Neural crest cell (in vitro differentiated cells): ENCODE measurements at regions not wholly inside any gene's neighbourhood (a gene's known extent, or its start where the extent isn't known, plus 50 kb on each side); places are given as distances from the start of the nearest gene placed in this dataset.

Experiments
- DNase-seq: peaks from one replicate; pipeline ENCODE4 v3.0.0; 2021; ENCODE audit warnings: low read depth, mixed read lengths, low spot score
- H3K27ac Mint-ChIP-seq: one replicate; pipeline ENCODE4 v1.8.0; 2021; ENCODE audit warnings: mild to moderate bottlenecking, mixed read lengths; ENCODE audit not compliant: unreplicated experiment
- H3K27me3 Mint-ChIP-seq: 2 replicates; pipeline ENCODE4 v1.8.0; 2021; ENCODE audit warnings: low read depth, mild to moderate bottlenecking, mixed read lengths
- H3K36me3 Mint-ChIP-seq: 2 replicates; pipeline ENCODE4 v1.8.0; 2021; ENCODE audit warnings: low read depth, mild to moderate bottlenecking, mixed read lengths
- H3K4me1 Mint-ChIP-seq: 2 replicates; pipeline ENCODE4 v1.8.0; 2021; ENCODE audit warnings: mixed read lengths
- H3K4me3 Mint-ChIP-seq: one replicate; pipeline ENCODE4 v1.8.0; 2021; ENCODE audit warnings: mild to moderate bottlenecking, mixed read lengths
- H3K9me3 Mint-ChIP-seq: 2 replicates; pipeline ENCODE4 v1.8.0; 2021; ENCODE audit warnings: mixed read lengths
- CTCF ChIP-seq: fragments of 200-600 bp; sonication (generic); conservative IDR thresholded peaks from 2 replicates; pipeline ENCODE4 v1.5.0; 2021; ENCODE audit warnings: antibody characterized with exemption, mild to moderate bottlenecking

GRCh38 chr2:56971383-56971974 is 787.7 kb downstream of the CCDC85A start:
- no peak for DNase-seq
- no peaks in the 10 kb centered on the region for H3K27me3 Mint-ChIP-seq
- no peaks in the 10 kb centered on the region for H3K9me3 Mint-ChIP-seq
- no peaks in the 10 kb centered on the region for H3K36me3 Mint-ChIP-seq
- no peak for TF ChIP-seq CTCF
- H3K4me3 Mint-ChIP-seq: no peak overlapping the region
- H3K4me1 Mint-ChIP-seq: no peaks in the 10 kb centered on the region
- H3K27ac Mint-ChIP-seq: no peak overlapping the region

GRCh38 chr2:56981554-56981953 is 797.8 kb downstream of the CCDC85A start:
- no peak for TF ChIP-seq CTCF
- H3K9me3 Mint-ChIP-seq: peaks cover 22% of the 10 kb centered on the region
- H3K27me3 Mint-ChIP-seq: no peaks in the 10 kb centered on the region
- H3K4me1 Mint-ChIP-seq: no peaks in the 10 kb centered on the region
- H3K4me3 Mint-ChIP-seq: no peak overlapping the region
- no peak for DNase-seq
- no peaks in the 10 kb centered on the region for H3K36me3 Mint-ChIP-seq
- H3K27ac Mint-ChIP-seq: no peak overlapping the region

- no peaks in the 10 kb centered on the region for H3K27me3 Mint-ChIP-seq
- no peaks in the 10 kb centered on the region for H3K4me1 Mint-ChIP-seq
- DNase-seq: no peak
- H3K9me3 Mint-ChIP-seq: peaks cover 10% of the 10 kb centered on the region
- H3K27ac Mint-ChIP-seq: no peak overlapping the region
- no peak for TF ChIP-seq CTCF
- H3K36me3 Mint-ChIP-seq: no peaks in the 10 kb centered on the region
- H3K4me3 Mint-ChIP-seq: no peak overlapping the region
Observed at GRCh38 chr2:56985609-56986008, 801.8 kb downstream of the CCDC85A start.

GRCh38 chr2:57022496-57022895 is 838.7 kb downstream of the CCDC85A start:
- Mint-ChIP-seq H3K27ac (no peak overlapping the region), H3K9me3 (peaks cover 4% of the 10 kb centered on the region), H3K4me1 (no peaks in the 10 kb centered on the region), H3K36me3 (peaks cover 3% of the 10 kb centered on the region), H3K4me3 (no peak overlapping the region), H3K27me3 (peaks cover 3% of the 10 kb centered on the region)
- no peak for DNase-seq
- no peak for TF ChIP-seq CTCF

GRCh38 chr2:57044931-57045635 is 861.3 kb downstream of the CCDC85A start:
- Mint-ChIP-seq H3K27ac (no peak overlapping the region), H3K4me3 (no peak overlapping the region), H3K9me3 (no peaks in the 10 kb centered on the region), H3K36me3 (no peaks in the 10 kb centered on the region), H3K4me1 (peaks cover 7% of the 10 kb centered on the region), H3K27me3 (no peaks in the 10 kb centered on the region)
- no peak for DNase-seq
- no peak for TF ChIP-seq CTCF
